HepG2 (cell line): ENCODE measurements at regions not wholly inside any gene's neighbourhood (a gene's known extent, or its start where the extent isn't known, plus 50 kb on each side); places are given as distances from the start of the nearest gene placed in this dataset.

Experiments
- ATAC-seq: fragments of 200-7000 bp; cut with Tn5 transposase; 3 replicates; pipeline ENCODE4 v1.9.1; 2020; ENCODE audit warnings: mild to moderate bottlenecking, moderate library complexity
- BruUV-seq: library from RNA; stranded (reverse); fragments of 400-500 nt; replicated peaks from 2 replicates; lab custom pipeline; 2021; lab: Mats Ljungman, UMichigan
- CTCF ChIA-PET: fragments of 300-600 bp; formaldehyde crosslinking; extraction: SDS; loops from one replicate; lab custom pipeline; 2021; ENCODE audit warnings: low total read pairs, inconsistent platforms, low intra/inter-chr PET ratio; lab: Yijun Ruan, JAX
- POLR2A ChIA-PET: fragments of 350-600 bp; sonication (Branson Sonifier 250); formaldehyde crosslinking; loops from one replicate; lab custom pipeline; 2020; ENCODE audit warnings: antibody characterized with exemption, inconsistent platforms; lab: Yijun Ruan, JAX
- DNase-seq: peaks from one replicate; pipeline ENCODE4 v3.0.0-alpha.2; 2015; ENCODE audit warnings: low spot score
- FAIRE-seq: peaks from 3 replicates; lab custom pipeline; 2011; peaks lifted over from hg19 to GRCh38; lab: Jason Lieb, UNC
- H2AFZ ChIP-seq: one replicate; pipeline ENCODE4 v1.6.1; 2011; ENCODE audit warnings: low read length, inconsistent platforms
- H3K27ac ChIP-seq: fragments of 300-600 bp; 3 replicates; pipeline ENCODE4 v1.8.0; 2011; ENCODE audit warnings: mixed run types, mild to moderate bottlenecking, mixed read lengths, low read length, inconsistent platforms; ENCODE audit not compliant: insufficient read depth; ENCODE audit errors: extremely low read length
- H3K27me3 ChIP-seq, 2 experiments: fragments of 200-600 bp in 1 of 2; 2 replicates in 1 of 2; 3 replicates in 1 of 2; pipeline versions ENCODE4 v1.6.0 to v1.8.0; 2011; ENCODE audit warnings: low read length in 2 of 2, mild to moderate bottlenecking in 2 of 2, moderate library complexity in 2 of 2, inconsistent platforms in 1 of 2; ENCODE audit not compliant: insufficient read depth in 2 of 2, control insufficient read depth in 1 of 2
- H3K36me3 ChIP-seq, 2 experiments: fragments of 200-600 bp in 1 of 2; replicated peaks in 1 of 2; 2 replicates in 1 of 2; 3 replicates in 1 of 2; pipeline versions ENCODE4 v1.5.1 to v1.8.0; 2011; ENCODE audit warnings: low read length in 2 of 2, inconsistent platforms in 1 of 2; ENCODE audit not compliant: insufficient read depth in 2 of 2, control insufficient read depth in 1 of 2
- H3K4me1 ChIP-seq: 2 replicates; pipeline ENCODE4 v1.5.1; 2012; ENCODE audit warnings: low read length, inconsistent platforms; ENCODE audit not compliant: insufficient read depth
- H3K4me2 ChIP-seq: 2 replicates; pipeline ENCODE4 v1.6.0; 2011; ENCODE audit warnings: low read depth, low read length, inconsistent platforms
- H3K4me3 ChIP-seq, 3 experiments: fragments of 200-600 bp in 1 of 3; sonication (generic), shearing (Covaris generic) in 1 of 3; replicated peaks in 1 of 3; 2 replicates each; pipeline ENCODE4 v1.5.1; 2011 to 2016; ENCODE audit warnings: low read length in 3 of 3, inconsistent platforms in 2 of 3, low read depth in 2 of 3, mild to moderate bottlenecking in 2 of 3, control low read depth in 1 of 3, mixed read lengths in 1 of 3; ENCODE audit not compliant: insufficient read depth in 1 of 3
- H3K79me2 ChIP-seq: one replicate; pipeline ENCODE4 v1.6.1; 2011; ENCODE audit warnings: low read length, inconsistent platforms; ENCODE audit not compliant: insufficient read depth
- H3K9ac ChIP-seq: 2 replicates; pipeline ENCODE4 v1.6.0; 2011; ENCODE audit warnings: mild to moderate bottlenecking, low read depth, low read length, inconsistent platforms; ENCODE audit not compliant: insufficient read depth
- H3K9me3 ChIP-seq: 2 replicates; pipeline ENCODE4 v1.5.1; 2012; ENCODE audit warnings: mild to moderate bottlenecking, low read length
- H4K20me1 ChIP-seq: 2 replicates; pipeline ENCODE4 v1.6.0; 2011; ENCODE audit warnings: inconsistent platforms, mild to moderate bottlenecking, low read length, moderate library complexity; ENCODE audit not compliant: insufficient read depth
- ARNTL ChIP-seq: sonication (generic); formaldehyde crosslinking; IDR thresholded peaks from 2 replicates; pipeline ENCODE4 v1.4.0; 2020; ENCODE audit warnings: mild to moderate bottlenecking, missing genetic modification reagents
- CBX1 ChIP-seq: IDR thresholded peaks from one replicate; pipeline ENCODE4 v1.6.1; 2016; ENCODE audit warnings: antibody characterized with exemption, low read depth
- ESRRA ChIP-seq: sonication (generic); formaldehyde crosslinking; IDR thresholded peaks from 2 replicates; pipeline ENCODE4 v1.5.1; 2020; ENCODE audit warnings: mild to moderate bottlenecking, low read depth, missing genetic modification reagents
- HNRNPL ChIP-seq: fragments of 200-400 bp; formaldehyde crosslinking; IDR thresholded peaks from 2 replicates; pipeline ENCODE4 v1.6.1; 2017; ENCODE audit warnings: mild to moderate bottlenecking, low read depth, low read length
- MED8 ChIP-seq: sonication (generic); formaldehyde crosslinking; IDR thresholded peaks from 2 replicates; pipeline ENCODE4 v1.8.1; 2023; ENCODE audit warnings: mild to moderate bottlenecking, missing genetic modification reagents; ENCODE audit not compliant: insufficient replicate concordance
- NCOA5 ChIP-seq: sonication (generic); formaldehyde crosslinking; IDR thresholded peaks from 2 replicates; pipeline ENCODE4 v1.4.0; 2020; ENCODE audit warnings: missing genetic modification reagents
- SMYD3 ChIP-seq: sonication (generic); formaldehyde crosslinking; IDR thresholded peaks from 2 replicates; pipeline ENCODE4 v1.8.1; 2023; ENCODE audit warnings: mild to moderate bottlenecking, missing genetic modification reagents
- SP1 ChIP-seq, 2 experiments: fragments of 450-650 bp in 1 of 2; sonication (generic) in 1 of 2; formaldehyde crosslinking in 1 of 2; IDR thresholded peaks; 2 replicates each; pipeline versions ENCODE4 v1.4.0 to v1.6.1; 2016 to 2020; ENCODE audit warnings: missing genetic modification reagents in 1 of 2
- TMF1 ChIP-seq: sonication (generic); formaldehyde crosslinking; IDR thresholded peaks from 2 replicates; pipeline ENCODE4 v1.8.1; 2022; ENCODE audit warnings: low read depth, missing genetic modification reagents
- TP53 ChIP-seq: sonication (generic); formaldehyde crosslinking; conservative IDR thresholded peaks from 2 replicates; pipeline ENCODE4 v1.4.0; 2020; ENCODE audit warnings: missing genetic modification reagents
- ZBED4 ChIP-seq: sonication (generic); formaldehyde crosslinking; IDR thresholded peaks from 2 replicates; pipeline ENCODE4 v1.4.0; 2020; ENCODE audit warnings: missing genetic modification reagents, borderline replicate concordance
- ZIK1 ChIP-seq: sonication (generic); formaldehyde crosslinking; IDR thresholded peaks from 2 replicates; pipeline ENCODE4 v1.5.0; 2020; ENCODE audit warnings: mild to moderate bottlenecking, low read depth, missing genetic modification reagents, borderline replicate concordance
- ZKSCAN5 ChIP-seq: sonication (generic); formaldehyde crosslinking; IDR thresholded peaks from 2 replicates; pipeline ENCODE4 v1.5.1; 2020; ENCODE audit warnings: mild to moderate bottlenecking, missing genetic modification reagents
- ZNF331 ChIP-seq: sonication (generic); formaldehyde crosslinking; IDR thresholded peaks from 2 replicates; pipeline ENCODE4 v1.4.0; 2020; ENCODE audit warnings: missing genetic modification reagents
- ZNF552 ChIP-seq: sonication (generic); formaldehyde crosslinking; IDR thresholded peaks from 2 replicates; pipeline ENCODE4 v1.9.0; 2022; ENCODE audit warnings: missing genetic modification reagents, mild to moderate bottlenecking, borderline replicate concordance
- WGBS: methylation state at CpG from one replicate; pipeline ENCODE4 v1.1.6; 2017; ENCODE audit warnings: low lambda C conversion rate; 5-methylcytosine and 5-hydroxymethylcytosine counted together
- in situ Hi-C: cut with HindIII; loops from 2 replicates; pipeline ENCODE4 v1.10.0; 2017; ENCODE audit warnings: low pct_unique_long_range_greater_than_20kb; ENCODE audit not compliant: extremely low pct_ligation_motif_present
- intact Hi-C: fragments of 100-400 bp; cut with micrococcal nuclease; formaldehyde crosslinking; loops from one replicate; pipeline ENCODE4 v1.10.0; 2022; ENCODE audit not compliant: unreplicated experiment
- TF ChIP-seq, protein P1 (sequence below): sonication (generic); formaldehyde crosslinking; IDR thresholded peaks from 2 replicates; pipeline ENCODE4 v1.5.1; 2020; ENCODE audit warnings: mild to moderate bottlenecking, missing genetic modification reagents, moderate library complexity
- TF ChIP-seq, protein P2 (sequence below), 2 experiments: sonication (generic) in 1 of 2; formaldehyde crosslinking in 1 of 2; IDR thresholded peaks; 2 replicates each; pipeline versions ENCODE4 v1.4.0 to v1.6.1; 2018 to 2020; ENCODE audit warnings: missing genetic modification reagents in 2 of 2, borderline replicate concordance in 1 of 2, low read depth in 1 of 2, mild to moderate bottlenecking in 1 of 2, missing biosample characterization in 1 of 2
- TF ChIP-seq, protein P3 (sequence below): IDR thresholded peaks from 2 replicates; pipeline ENCODE4 v1.6.1; 2012; ENCODE audit warnings: inconsistent platforms

DNA sequence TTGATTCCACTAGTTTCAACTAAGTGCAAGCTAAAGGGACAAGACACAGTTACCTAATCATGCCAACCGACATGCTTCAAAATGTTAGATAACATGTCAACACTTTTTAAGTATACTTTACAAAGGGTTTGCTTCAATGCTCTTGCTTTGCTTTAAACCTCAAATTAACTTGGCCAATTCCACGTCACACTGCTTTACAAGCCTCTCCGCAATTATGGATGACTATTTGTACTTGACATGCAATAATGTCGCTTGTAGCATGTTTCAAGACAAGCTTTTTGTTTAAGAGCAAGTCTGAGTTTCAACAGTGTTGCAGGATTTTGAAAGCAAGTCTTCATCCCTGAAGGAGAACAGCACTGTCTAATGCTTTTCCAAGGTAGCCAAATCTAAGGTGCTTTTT, 86.9 kb downstream of the CNTN3 start (continued):
- TF ChIP-seq TMF1 (no peak), ZNF552 (CRISPR knock-in tag) (no peak), ARNTL (CRISPR knock-in tag) (no peak), ESRRA (CRISPR knock-in tag) (no peak), ZBED4 (CRISPR knock-in tag) (no peak)
- TF ChIP-seq, protein P1, sequence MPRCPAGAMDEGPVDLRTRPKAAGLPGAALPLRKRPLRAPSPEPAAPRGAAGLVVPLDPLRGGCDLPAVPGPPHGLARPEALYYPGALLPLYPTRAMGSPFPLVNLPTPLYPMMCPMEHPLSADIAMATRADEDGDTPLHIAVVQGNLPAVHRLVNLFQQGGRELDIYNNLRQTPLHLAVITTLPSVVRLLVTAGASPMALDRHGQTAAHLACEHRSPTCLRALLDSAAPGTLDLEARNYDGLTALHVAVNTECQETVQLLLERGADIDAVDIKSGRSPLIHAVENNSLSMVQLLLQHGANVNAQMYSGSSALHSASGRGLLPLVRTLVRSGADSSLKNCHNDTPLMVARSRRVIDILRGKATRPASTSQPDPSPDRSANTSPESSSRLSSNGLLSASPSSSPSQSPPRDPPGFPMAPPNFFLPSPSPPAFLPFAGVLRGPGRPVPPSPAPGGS (CRISPR knock-in tag): no peak

GRCh38 chr3:74523811-74524210, 90.6 kb downstream of the CNTN3 start:
- intact Hi-C loops (no loop called here), in situ Hi-C loops (no loop called here)
- no peak for FAIRE-seq
- ATAC-seq: no peak
- DNase-seq: no peak
- Histone ChIP-seq H3K27me3 (no peaks in the 10 kb centered on the region), H3K4me3 (no peak overlapping the region), H3K4me1 (no peaks in the 10 kb centered on the region), H3K9ac (no peak overlapping the region), H3K9me3 (no peaks in the 10 kb centered on the region), H3K27ac (no peak overlapping the region), H3K79me2 (no peaks in the 10 kb centered on the region), H4K20me1 (no peaks in the 10 kb centered on the region), H3K4me2 (no peak overlapping the region), H2AFZ (no peak overlapping the region), H3K36me3 (no peaks in the 10 kb centered on the region)
- CTCF ChIA-PET: no interaction called here
- no TSS peak for BruUV-seq
- 0% methylated on average over 2 of the region's 2 CpGs for WGBS
- POLR2A ChIA-PET: no interaction called here
- no peak for TF ChIP-seq SP1 (IDR thresholded peaks at IDR 0.05)
- no peak for TF ChIP-seq SP1 (CRISPR knock-in tag; IDR thresholded peaks at IDR 0.05)
- TF ChIP-seq, protein P2, sequence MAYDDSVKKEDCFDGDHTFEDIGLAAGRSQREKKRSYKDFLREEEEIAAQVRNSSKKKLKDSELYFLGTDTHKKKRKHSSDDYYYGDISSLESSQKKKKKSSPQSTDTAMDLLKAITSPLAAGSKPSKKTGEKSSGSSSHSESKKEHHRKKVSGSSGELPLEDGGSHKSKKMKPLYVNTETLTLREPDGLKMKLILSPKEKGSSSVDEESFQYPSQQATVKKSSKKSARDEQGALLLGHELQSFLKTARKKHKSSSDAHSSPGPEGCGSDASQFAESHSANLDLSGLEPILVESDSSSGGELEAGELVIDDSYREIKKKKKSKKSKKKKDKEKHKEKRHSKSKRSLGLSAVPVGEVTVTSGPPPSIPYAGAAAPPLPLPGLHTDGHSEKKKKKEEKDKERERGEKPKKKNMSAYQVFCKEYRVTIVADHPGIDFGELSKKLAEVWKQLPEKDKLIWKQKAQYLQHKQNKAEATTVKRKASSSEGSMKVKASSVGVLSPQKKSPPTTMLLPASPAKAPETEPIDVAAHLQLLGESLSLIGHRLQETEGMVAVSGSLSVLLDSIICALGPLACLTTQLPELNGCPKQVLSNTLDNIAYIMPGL (CRISPR knock-in tag; IDR thresholded peaks at IDR 0.05; ENCODE audit: borderline replicate concordance in 1 of 2, low read depth in 1 of 2): no peak
- no peak for TF ChIP-seq ZNF331 (CRISPR knock-in tag)
- TF ChIP-seq CBX1: no peak
- TF ChIP-seq MED8: no peak
- no peak for TF ChIP-seq ZIK1
- no peak for TF ChIP-seq TP53 (CRISPR knock-in tag)
- TF ChIP-seq, protein P3, sequence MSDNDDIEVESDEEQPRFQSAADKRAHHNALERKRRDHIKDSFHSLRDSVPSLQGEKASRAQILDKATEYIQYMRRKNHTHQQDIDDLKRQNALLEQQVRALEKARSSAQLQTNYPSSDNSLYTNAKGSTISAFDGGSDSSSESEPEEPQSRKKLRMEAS: no peak
- no peak for TF ChIP-seq HNRNPL
- no peak for TF ChIP-seq NCOA5
- no peak for TF ChIP-seq ZKSCAN5 (CRISPR knock-in tag)
- TF ChIP-seq SMYD3 (CRISPR knock-in tag): no peak
